Activated CD4-positive, alpha-beta T cell treated with anti-CD3 and anti-CD28 coated beads, Interleukin-2, Interleukin-4, amounts not matched to agents 100 ng/mL and 50 ng/mL, durations not matched to agents 16 hours and 8 hours (primary cell): ENCODE measurements at regions not wholly inside any gene's neighbourhood (a gene's known extent, or its start where the extent isn't known, plus 50 kb on each side); places are given as distances from the start of the nearest gene placed in this dataset.
"Not testable (repeated sequence)": the region's sequence is repeated elsewhere in the genome, so short reads cannot be mapped to it uniquely, and the experiment has no call there.

ENCODE experiments used
- DNase-seq: peaks from one replicate; pipeline ENCODE4 v3.0.0-alpha.2; 2020; ENCODE audit warnings: low spot score

DNA sequence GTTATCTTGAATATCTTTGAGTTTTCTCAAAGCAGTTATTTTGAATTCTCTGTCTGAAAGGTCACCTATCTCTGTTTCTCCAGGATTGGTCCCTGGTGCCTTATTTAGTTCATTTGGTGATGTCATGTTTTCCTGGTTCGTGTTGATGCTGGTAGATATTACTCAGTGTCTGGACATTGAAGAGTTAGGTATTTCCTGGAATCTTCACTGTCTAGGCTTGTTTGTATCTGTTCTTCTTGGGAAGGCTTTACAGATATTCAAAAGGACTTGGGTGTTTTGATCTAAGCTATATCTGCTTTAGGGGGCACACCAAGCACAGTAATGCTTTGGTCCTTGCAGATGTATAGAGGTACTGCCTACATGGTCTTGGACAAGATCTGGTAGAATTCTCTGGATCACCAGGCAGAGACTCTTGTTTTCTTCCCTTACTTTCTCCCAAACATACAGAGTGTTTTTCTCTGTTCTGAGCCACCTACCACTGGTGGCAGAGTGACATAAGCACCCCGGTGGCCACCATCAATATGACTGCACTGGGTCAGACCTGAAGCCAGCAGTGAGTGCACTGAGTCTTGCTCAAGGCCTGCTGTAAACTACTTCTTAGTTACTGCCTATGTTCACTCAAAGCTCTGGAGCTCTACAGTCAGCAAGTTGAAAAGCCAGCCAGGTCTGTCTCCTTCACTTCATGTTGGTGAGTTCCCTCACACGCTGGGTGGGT, 193.5 kb upstream of the AMOT start:
- no peak for DNase-seq

GRCh38 chrX:113019958-113020357, 179.3 kb upstream of the AMOT start:
- DNase-seq = no peak

DNA sequence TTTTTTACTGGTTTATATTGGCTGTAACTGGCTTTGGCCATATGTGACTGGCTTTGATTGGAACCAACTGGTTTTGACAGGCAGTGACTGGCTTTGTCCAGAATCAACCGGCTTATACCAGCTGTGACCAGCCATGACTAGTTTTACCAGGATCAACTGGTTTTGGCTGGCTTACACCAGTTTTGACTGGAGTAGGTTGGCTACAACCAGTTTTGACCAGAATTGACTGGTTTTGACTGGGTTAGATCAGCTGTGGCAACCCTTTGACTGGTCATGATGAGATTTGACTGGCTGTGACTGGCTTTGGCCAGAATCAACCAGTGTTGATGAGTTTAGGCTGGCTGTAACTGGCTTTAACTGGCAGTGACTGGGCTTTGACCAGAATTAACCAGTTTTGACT, 169.2 kb upstream of the AMOT start:
- no peak for DNase-seq

DNA sequence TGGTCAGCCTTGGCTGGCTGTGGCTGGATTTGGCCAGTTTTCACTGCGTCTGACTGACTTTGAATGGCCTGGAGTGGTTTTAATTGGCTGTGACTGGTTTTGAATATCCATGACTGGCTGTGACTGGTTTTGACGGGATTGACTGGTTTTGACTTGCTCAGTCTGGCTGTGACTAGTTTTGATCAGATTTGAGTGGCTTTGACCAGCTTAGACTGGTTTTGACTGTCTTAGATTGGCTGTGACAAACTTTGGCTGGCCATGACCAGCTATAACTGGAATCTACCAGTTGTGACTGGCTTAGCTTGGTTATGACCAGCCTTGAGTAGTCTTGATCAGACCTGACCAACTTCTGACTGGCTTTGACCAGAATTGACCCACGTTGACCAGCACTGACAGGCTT, 168.4 kb upstream of the AMOT start:
- no peak for DNase-seq

GRCh38 chrX:113001836-113002235, 161.2 kb upstream of the AMOT start:
- no peak for DNase-seq

DNA sequence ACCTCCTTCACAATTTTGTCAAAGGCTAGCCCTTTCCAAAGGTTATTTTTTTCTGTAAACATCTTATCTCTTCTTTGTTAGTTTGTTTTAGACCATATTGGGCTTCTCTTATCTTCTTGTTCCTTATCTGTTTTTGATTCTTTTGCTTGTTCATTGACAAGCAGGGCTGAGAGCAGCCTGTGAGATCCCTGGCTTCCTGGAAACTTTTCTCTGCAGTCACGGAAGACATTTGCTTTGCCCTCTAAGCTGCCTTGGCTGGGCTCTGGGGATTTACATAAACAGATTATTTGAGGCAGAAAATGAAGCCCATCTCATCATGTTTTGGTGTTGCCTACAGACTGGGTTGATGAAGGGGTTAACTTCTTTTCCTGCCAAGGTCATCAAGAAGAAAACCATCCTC, 157.4 kb upstream of the AMOT start:
- DNase-seq = no peak

DNA sequence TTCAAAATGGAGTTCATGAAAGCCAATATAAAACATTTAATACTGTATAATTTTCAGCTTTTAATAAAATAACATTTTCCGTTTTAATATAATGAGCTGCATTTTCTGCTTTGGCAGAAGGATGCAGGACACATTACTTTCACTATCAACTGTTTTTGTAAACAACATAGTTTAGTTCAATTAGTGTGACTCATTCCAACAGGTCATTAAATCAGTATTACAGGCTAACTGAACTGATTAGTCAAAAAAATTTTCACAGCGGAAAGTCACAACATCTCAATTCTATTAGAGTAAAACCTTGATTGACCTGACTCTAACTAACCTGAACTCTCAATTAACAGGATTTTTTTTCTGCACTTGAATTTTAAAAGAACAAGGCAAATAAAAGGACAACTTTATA, 151.2 kb upstream of the AMOT start:
- no peak for DNase-seq

- no peak for DNase-seq
Measured at GRCh38 chrX:112979879-112980278, 139.2 kb upstream of the AMOT start.

DNA sequence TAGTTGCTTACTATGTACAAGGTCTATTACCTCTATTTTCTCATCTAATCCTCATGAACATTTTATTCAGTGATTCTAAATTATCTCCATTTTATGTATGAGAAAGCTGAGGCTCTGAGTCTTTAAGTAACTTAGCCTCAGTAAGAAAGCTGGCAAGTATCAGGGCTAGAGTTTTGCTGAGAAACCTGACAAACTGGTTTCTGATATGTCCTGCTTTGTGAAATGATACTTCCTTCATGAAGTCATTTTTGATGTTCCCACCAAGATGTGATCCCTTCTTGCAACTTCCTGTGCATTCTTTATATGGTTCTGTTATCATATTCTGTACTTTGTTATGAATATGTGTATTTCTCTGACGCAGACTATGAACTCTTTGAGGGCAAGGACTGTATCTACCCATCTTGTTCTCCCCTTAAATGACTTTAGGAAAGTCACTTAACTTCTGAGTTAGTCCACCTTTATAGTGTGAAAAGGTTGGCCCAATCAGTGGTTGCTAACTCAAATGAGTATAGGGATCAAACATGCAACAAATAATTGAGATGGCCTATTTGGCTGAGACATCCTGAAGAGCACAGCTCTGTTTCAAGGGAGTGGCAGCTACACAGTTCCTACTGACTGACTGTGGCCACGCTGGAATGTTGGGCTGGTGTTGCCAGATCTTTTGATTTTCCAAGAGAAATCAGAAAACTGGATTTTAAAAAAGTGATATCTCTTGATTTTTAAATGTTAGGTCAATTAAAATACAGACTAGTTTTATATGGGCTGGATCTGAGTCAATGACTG, 127.9 kb upstream of the AMOT start:
- DNase-seq = no peak

- no peak for DNase-seq
Measured at GRCh38 chrX:112967903-112968302, 127.3 kb upstream of the AMOT start.

- DNase-seq = no peak
Measured at GRCh38 chrX:112967341-112967740, 126.7 kb upstream of the AMOT start.

DNA sequence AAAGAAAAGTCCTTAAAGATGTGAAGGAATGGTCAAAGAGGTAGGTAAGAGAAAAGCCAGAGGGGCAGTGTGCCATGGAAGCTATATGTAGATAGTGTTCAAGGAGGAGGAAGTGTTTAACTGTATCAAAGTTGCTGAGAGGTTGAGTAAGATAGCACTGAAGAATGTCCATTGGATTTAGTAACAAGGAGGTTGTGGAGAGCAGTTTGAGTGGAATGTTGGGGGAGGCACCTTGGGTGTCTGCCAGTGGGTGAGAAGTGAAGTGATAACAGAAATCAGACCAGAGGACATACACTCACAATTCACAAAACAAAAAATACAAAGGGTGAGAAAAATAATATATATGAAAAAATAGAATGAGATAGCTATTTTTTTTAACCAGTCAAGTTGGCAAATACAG, 121.3 kb upstream of the AMOT start:
- no peak for DNase-seq

GRCh38 chrX:112947981-112948615, 107.5 kb upstream of the AMOT start:
- DNase-seq = no peak

DNA sequence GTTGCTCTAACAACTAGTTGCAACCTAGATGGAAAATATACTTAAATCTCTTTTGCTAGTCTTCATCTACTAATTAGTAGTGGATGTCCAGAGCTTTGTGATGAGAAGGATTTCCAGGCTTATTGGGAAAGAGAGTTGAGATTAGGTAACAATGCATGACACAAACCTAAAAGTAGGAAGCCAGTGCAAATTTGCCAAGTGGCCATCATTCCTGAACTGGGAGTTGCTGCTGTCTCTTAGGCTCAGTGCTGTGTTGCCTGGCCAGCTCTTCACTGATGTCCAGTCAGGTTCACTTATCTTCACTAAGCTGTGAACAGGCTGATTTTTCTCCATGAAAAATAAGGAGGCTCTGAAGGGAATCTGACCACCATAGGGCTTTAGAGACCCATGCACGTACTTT, 105.6 kb upstream of the AMOT start:
- DNase-seq = no peak

- no peak for DNase-seq
Measured at GRCh38 chrX:112945826-112946225, 105.2 kb upstream of the AMOT start.

- peak; percentile 1 for DNase-seq
Measured at GRCh38 chrX:112941209-112941837, 100.7 kb upstream of the AMOT start.

GRCh38 chrX:112935029-112935428, 94.4 kb upstream of the AMOT start:
- DNase-seq = no peak

DNA sequence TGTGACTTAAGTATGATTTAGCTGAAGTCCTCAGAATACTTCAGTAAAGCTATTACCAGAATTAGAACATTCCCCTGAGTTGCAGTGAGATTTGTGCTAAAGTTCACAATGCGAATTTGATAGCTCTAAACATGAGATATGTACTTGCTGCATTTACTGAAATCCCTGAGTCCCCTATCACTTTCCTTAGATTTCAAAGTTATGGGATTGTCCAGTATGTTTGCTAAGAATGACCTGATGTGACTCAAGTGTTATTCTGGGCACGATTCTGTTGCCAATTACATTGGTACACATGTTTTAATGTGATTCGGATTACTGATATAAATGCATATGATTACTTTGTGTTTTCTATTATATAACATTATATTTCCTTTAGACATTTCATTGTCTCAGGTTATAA, 91.3 kb upstream of the AMOT start:
- no peak for DNase-seq

DNA sequence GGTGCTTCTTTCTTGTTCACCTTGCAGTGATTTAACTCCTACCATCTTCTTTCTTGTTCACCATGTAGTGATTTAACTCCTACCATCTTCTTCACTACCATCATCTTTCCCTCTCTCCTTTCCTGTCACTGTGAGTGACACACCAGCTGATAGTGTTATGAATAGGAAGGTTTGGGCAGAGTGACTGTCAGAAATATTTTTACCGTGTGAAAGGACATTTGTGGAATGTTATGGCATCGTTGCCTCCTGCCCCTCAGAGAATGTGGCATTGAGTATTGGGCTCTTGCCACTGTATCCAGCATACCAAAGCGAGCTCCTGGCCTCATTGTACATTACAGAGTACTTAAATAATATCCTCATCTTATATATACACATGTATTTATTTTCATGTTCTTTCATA, 90.8 kb upstream of the AMOT start:
- DNase-seq = no peak

DNA sequence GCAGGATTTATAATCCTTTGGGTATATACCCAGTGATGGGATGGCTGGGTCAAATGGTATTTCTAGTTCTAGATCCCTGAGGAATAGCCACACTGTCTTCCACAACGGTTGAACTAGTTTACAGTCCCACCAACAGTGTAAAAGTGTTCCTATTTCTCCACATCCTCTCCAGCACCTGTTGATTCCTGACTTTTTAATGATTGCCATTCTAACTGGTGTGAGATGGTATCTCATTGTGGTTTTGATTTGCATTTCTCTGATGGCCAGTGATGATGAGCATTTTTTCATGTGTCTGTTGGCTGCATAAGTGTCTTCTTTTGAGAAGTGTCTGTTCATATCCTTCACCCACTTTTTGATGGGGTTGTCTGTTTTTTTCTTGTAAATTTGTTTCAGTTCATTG, 82.8 kb upstream of the AMOT start:
- DNase-seq = not testable (repeated sequence)

GRCh38 chrX:112913807-112914206, 73.2 kb upstream of the AMOT start:
- no peak for DNase-seq

DNA sequence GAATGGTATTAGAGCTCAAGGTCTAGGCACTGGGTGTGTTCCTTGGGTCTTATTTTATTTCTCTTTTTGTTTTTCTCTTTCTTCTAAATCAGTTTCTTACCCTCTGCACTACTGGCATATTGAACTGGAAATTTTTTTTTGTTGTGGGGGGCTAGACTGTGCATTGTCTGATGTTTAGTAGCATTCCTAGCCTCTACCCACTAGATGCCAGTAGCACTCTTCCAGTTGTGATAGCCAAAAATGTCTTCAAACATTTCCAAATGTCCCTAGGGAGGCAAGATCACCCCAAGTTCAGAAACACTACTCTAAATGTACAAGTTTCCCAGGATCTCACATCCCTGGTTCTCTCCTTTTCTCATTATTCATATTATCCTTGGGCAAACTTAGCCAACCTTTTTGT, 69.8 kb upstream of the AMOT start:
- DNase-seq = no peak
